OCI-LY7 (cell line): ENCODE measurements at regions not wholly inside any gene's neighbourhood (a gene's known extent, or its start where the extent isn't known, plus 50 kb on each side); places are given as distances from the start of the nearest gene placed in this dataset.

Experiments used
- CTCF ChIP-seq: fragments of 200-600 bp; sonication (generic); conservative IDR thresholded peaks from 2 replicates; pipeline ENCODE4 v1.5.1; 2014; ENCODE audit warnings: mild to moderate bottlenecking, antibody characterized with exemption, low read length, moderate library complexity, mixed read lengths
- EZH2phosphoT487 ChIP-seq: fragments of 200-600 bp; sonication (generic); IDR thresholded peaks from 2 replicates; pipeline ENCODE4 v1.6.1; 2018; ENCODE audit warnings: low read depth, borderline replicate concordance, mild to moderate bottlenecking, mixed run types, antibody characterized with exemption, low read length, moderate library complexity, mixed read lengths

GRCh38 chr2:72000110-72000509 is 147.6 kb downstream of the CYP26B1 start:
- TF ChIP-seq CTCF (no peak), EZH2phosphoT487 (no peak)
